GM23248 (cell line): ENCODE measurements at regions not wholly inside any gene's neighbourhood (a gene's known extent, or its start where the extent isn't known, plus 50 kb on each side); places are given as distances from the start of the nearest gene placed in this dataset.

Source experiments
- DNase-seq: peaks from one replicate; pipeline ENCODE4 v3.0.0-alpha.2; 2015
- H2AFZ ChIP-seq: fragments of 200-600 bp; sonication (generic); 2 replicates; pipeline ENCODE4 v1.6.1; 2016; ENCODE audit warnings: antibody characterized with exemption
- H3F3A ChIP-seq: fragments of 200-600 bp; sonication (generic); 2 replicates; pipeline ENCODE4 v1.6.1; 2016; ENCODE audit warnings: mild to moderate bottlenecking, antibody characterized with exemption, mixed run types; ENCODE audit not compliant: insufficient read depth
- H3K27ac ChIP-seq: fragments of 200-600 bp; sonication (generic); 2 replicates; pipeline ENCODE4 v1.5.1; 2016; ENCODE audit warnings: mild to moderate bottlenecking
- H3K27me3 ChIP-seq: fragments of 200-600 bp; sonication (generic); replicated peaks from 2 replicates; pipeline ENCODE4 v1.6.1; 2016; ENCODE audit warnings: mild to moderate bottlenecking; ENCODE audit not compliant: insufficient read depth
- H3K36me3 ChIP-seq: fragments of 200-600 bp; sonication (generic); 2 replicates; pipeline ENCODE4 v1.6.1; 2016; ENCODE audit warnings: low read depth, mild to moderate bottlenecking
- H3K4me1 ChIP-seq: fragments of 200-600 bp; sonication (generic); 2 replicates; pipeline ENCODE4 v1.6.1; 2016; ENCODE audit warnings: mild to moderate bottlenecking; ENCODE audit not compliant: insufficient read depth
- H3K4me2 ChIP-seq: fragments of 200-600 bp; sonication (generic); one replicate; pipeline ENCODE4 v1.6.1; 2016; ENCODE audit warnings: mild to moderate bottlenecking; ENCODE audit not compliant: unreplicated experiment
- H3K4me3 ChIP-seq: fragments of 200-600 bp; sonication (generic); 2 replicates; pipeline ENCODE4 v1.5.1; 2016; ENCODE audit warnings: mild to moderate bottlenecking
- H3K79me2 ChIP-seq: fragments of 200-600 bp; sonication (generic); 2 replicates; pipeline ENCODE4 v1.6.1; 2016; ENCODE audit warnings: mild to moderate bottlenecking; ENCODE audit not compliant: insufficient read depth
- H3K9ac ChIP-seq: fragments of 200-600 bp; sonication (generic); 2 replicates; pipeline ENCODE4 v1.6.1; 2016; ENCODE audit warnings: mild to moderate bottlenecking
- H3K9me2 ChIP-seq: fragments of 200-600 bp; sonication (generic); 2 replicates; pipeline ENCODE4 v1.6.1; 2016; ENCODE audit warnings: mixed run types, mild to moderate bottlenecking, moderate library complexity; ENCODE audit not compliant: insufficient read depth
- H3K9me3 ChIP-seq: fragments of 200-600 bp; sonication (generic); one replicate; pipeline ENCODE4 v1.6.1; 2017; ENCODE audit warnings: low read depth
- H4K20me1 ChIP-seq: fragments of 200-600 bp; sonication (generic); 2 replicates; pipeline ENCODE4 v1.6.0; 2016; ENCODE audit not compliant: insufficient read depth
- EZH2 ChIP-seq: fragments of 200-600 bp; sonication (generic); IDR thresholded peaks from 2 replicates; pipeline ENCODE4 v1.6.1; 2018; ENCODE audit warnings: antibody characterized with exemption, mild to moderate bottlenecking; ENCODE audit not compliant: insufficient read depth, poor library complexity, severe bottlenecking
- EZH2phosphoT487 ChIP-seq: fragments of 200-600 bp; sonication (generic); IDR thresholded peaks from 2 replicates; pipeline ENCODE4 v1.6.1; 2018; ENCODE audit warnings: antibody characterized with exemption, moderate library complexity, mild to moderate bottlenecking, low read depth; ENCODE audit not compliant: insufficient read depth
- WGBS, 2 experiments: methylation state at CpG; one replicate each; pipeline ENCODE4 v1.1.6; 2015 to 2017; ENCODE audit warnings: low lambda C conversion rate in 2 of 2, low coverage in 1 of 2; ENCODE audit errors: missing lambda C conversion rate in 2 of 2; 5-methylcytosine and 5-hydroxymethylcytosine counted together
- in situ Hi-C: fragments of 300-500 bp; cut with MboI; formaldehyde crosslinking; loops from 2 replicates; pipeline ENCODE4 v1.15.0; 2020

DNA sequence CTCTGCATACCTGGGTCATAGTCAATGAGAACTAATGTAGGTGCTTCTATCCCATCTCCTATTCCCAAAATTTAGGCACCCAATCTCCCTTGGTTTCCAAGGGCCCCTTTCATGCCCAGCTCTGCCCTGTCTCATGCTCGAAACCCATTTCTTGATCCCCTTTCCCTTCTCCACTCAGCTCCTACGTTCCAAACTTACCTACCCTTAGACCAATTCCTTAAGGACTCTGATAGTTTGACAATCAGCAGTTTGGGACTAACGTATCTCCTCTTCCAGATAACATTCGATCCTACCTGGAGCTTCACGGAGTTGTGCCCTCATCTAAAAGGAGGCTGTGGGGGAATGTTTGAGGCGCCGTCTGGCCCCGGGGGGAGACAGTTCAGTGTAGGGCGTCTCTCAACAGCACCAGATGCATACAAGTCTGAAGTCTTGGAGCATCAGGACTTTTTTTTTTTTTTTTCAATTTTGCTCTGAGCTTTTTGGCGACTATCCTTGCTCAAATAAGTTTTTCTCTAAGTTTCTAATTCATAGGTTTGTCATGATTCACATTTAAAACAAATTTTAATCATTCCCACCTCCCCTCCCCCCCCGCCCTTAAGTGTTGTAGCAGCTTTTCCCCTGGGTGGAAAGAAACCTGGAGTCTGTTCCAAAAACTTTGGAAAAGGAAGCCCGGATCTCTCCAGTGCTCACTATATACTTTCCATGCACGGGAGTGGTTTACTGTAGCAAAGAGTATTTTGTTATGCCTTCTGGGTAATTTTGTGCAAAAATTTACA is 141.2 kb upstream of the LGALSL start:
- peak; percentile 14 for DNase-seq
- Histone ChIP-seq H3K79me2 (no peaks in the 10 kb centered on the region), H3K9ac (0 out of 2 replicates have a peak overlapping the region, but pooled peaks have one; percentile 24), H3F3A (0 out of 2 replicates have a peak, but pooled peaks cover 3% of the 10 kb centered on the region), H3K9me2 (no peaks in the 10 kb centered on the region), H3K4me3 (peak overlapping the region; percentile 63), H2AFZ (0 out of 2 replicates have a peak overlapping the region, but pooled peaks have one; percentile 34), H4K20me1 (no peaks in the 10 kb centered on the region), H3K4me1 (peaks cover 14% of the 10 kb centered on the region), H3K9me3 (no peaks in the 10 kb centered on the region), H3K27ac (no peak overlapping the region), H3K4me2 (peak overlapping the region; percentile 90), H3K36me3 (no peaks in the 10 kb centered on the region), H3K27me3 (peaks cover 19% of the 10 kb centered on the region; the same call in 1 of the 2 replicates)
- no peak for TF ChIP-seq EZH2
- no peak for TF ChIP-seq EZH2phosphoT487
- WGBS, 2 experiments, result 9 to 15% methylated on average over 12 to 13 of the region's 13 CpGs
- in situ Hi-C loops, result no loop called here

DNA sequence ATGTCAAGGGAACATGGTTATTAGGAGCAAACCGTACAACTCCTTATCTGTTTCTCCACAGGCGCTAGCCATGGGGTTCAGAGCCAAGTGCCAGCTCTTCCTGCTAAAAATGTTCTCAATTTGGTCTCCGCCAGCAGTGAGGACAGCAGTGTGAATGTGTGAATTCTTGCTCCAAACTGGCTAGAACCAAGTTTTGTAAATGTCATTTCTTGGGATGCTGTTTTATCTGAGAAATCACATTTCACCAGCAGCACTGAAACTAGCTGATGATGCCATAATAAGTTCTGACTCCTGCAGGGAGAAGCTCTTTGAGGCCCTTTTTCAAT is 140.6 kb upstream of the LGALSL start:
- Histone ChIP-seq H3K9me3 (no peaks in the 10 kb centered on the region), H3K27me3 (peaks cover 19% of the 10 kb centered on the region; the same call in 1 of the 2 replicates), H3K27ac (no peak overlapping the region), H3K9me2 (no peaks in the 10 kb centered on the region), H4K20me1 (no peaks in the 10 kb centered on the region), H3K4me1 (peaks cover 14% of the 10 kb centered on the region), H2AFZ (no peak overlapping the region), H3K9ac (no peak overlapping the region), H3K36me3 (no peaks in the 10 kb centered on the region), H3K4me3 (no peak overlapping the region), H3K4me2 (no peak overlapping the region), H3F3A (0 out of 2 replicates have a peak, but pooled peaks cover 3% of the 10 kb centered on the region), H3K79me2 (no peaks in the 10 kb centered on the region)
- no peak for DNase-seq
- WGBS, 2 experiments, result 44 to 47% methylated on average over 3 of the region's 3 CpGs
- in situ Hi-C loops, result no loop called here
- TF ChIP-seq EZH2phosphoT487 (no peak), EZH2 (no peak)

DNA sequence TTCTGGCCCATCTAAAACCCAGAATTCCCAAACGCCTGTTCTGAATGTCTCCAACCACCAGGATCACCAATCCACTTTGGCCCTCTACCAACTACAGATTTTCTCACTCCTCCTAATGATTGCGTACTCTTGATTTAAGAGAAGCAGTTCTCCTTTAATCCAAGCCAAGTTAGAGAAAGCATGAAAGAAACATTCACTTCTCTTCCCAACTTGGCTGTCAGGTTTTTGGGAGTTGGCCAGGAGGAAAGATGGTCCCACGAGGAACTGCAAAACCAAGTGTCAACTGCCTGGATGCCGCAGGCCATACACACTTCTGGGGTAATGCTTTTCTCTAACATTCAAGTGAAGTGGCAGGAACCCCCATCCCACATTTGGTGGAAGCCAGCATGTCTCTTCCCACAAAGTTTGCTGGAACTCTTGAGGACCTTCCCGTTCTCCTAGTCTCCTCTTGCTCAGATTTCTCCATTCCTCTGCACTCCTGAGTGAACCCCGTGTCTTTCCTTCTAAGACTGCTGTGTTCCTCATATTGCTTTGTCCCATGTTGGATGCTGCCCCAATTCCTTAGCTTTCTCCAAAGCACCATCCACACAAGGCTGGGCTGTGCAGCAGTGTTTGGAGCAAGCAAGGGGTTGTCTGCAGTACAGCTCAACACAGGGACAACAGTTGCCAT is 138.5 kb upstream of the LGALSL start:
- in situ Hi-C loops, result no loop called here
- peaks cover 22% of the 10 kb centered on the region; the same call in 1 of the 2 replicates for H3K27me3 ChIP-seq

DNA sequence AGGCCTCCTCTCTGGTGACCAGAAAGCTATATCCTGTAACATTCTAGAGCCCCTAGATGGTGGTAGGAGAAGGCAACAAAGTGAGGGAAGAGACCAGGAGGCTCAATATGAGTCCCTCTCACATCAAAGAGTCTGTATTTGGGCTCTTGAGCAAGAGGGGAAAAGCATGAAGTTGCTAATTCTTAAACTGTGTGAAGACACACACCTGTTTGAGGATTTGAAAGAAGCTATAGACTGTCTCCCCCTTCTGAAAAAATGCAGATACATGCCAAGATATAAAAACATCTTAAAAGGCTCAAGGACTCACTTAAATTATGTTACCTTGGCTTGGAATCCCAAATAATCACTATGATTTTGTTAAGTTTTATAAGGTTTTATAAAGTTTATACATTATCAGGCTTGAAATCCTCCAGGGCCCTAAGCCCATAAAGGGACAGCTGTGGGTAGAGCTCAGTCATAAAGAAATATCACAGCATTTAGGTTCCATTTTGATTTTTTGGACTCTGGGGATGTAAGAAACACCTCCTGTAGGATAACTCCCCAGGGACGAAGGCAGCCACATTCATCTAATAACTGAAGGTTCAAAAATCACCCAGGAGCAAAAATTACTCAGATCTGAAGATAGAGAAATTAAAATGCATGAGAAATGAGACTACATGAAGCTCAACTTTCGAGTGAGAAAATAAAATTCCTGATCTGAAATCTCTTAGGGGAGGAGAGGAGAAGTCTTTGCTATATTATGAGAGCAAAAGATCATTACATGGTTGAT is 136.1 kb upstream of the LGALSL start:
- Histone ChIP-seq H3K9ac (no peak overlapping the region), H3K9me2 (no peaks in the 10 kb centered on the region), H3K4me2 (no peak overlapping the region), H3K36me3 (no peaks in the 10 kb centered on the region), H3K27ac (no peak overlapping the region), H4K20me1 (no peaks in the 10 kb centered on the region), H3K9me3 (no peaks in the 10 kb centered on the region), H3F3A (no peaks in the 10 kb centered on the region), H3K27me3 (peaks cover 36% of the 10 kb centered on the region; the same call in 1 of the 2 replicates), H3K79me2 (no peaks in the 10 kb centered on the region), H3K4me1 (no peaks in the 10 kb centered on the region), H3K4me3 (no peak overlapping the region), H2AFZ (no peak overlapping the region)
- TF ChIP-seq EZH2phosphoT487 (no peak), EZH2 (no peak)
- in situ Hi-C loops, result no loop called here
- no peak for DNase-seq
- WGBS, 2 experiments, result 76 to 81% methylated on average over 2 of the region's 2 CpGs

More for the DNA sequence above, 138.5 kb upstream of the LGALSL start:
- H2AFZ ChIP-seq, result no peak overlapping the region
- H3K9me2 ChIP-seq, result no peaks in the 10 kb centered on the region
- H3K4me2 ChIP-seq, result no peak overlapping the region
- H4K20me1 ChIP-seq, result no peaks in the 10 kb centered on the region
- WGBS, 2 experiments, result 79 to 83% methylated on average over 6 of the region's 6 CpGs
- H3K27ac ChIP-seq, result no peak overlapping the region
- H3F3A ChIP-seq, result 0 out of 2 replicates have a peak, but pooled peaks cover 3% of the 10 kb centered on the region
- no peaks in the 10 kb centered on the region for H3K9me3 ChIP-seq
- no peak overlapping the region for H3K4me3 ChIP-seq
- DNase-seq, result no peak
- H3K9ac ChIP-seq, result no peak overlapping the region
- TF ChIP-seq EZH2phosphoT487 (no peak), EZH2 (no peak)
- peaks cover 14% of the 10 kb centered on the region for H3K4me1 ChIP-seq
- H3K79me2 ChIP-seq, result no peaks in the 10 kb centered on the region
- no peaks in the 10 kb centered on the region for H3K36me3 ChIP-seq
